Keratinocyte (primary cell): ENCODE measurements at regions not wholly inside any gene's neighbourhood (a gene's known extent, or its start where the extent isn't known, plus 50 kb on each side); places are given as distances from the start of the nearest gene placed in this dataset.

ENCODE experiments used
- DNase-seq: peaks from one replicate; pipeline ENCODE4 v3.0.0-alpha.2; 2011; ENCODE audit warnings: low read depth, missing footprints, low spot score
- FAIRE-seq: peaks from 2 replicates; lab custom pipeline; 2011; peaks lifted over from hg19 to GRCh38; lab: Jason Lieb, UNC
- H2AFZ ChIP-seq: 2 replicates; pipeline ENCODE4 v1.6.0; 2012; ENCODE audit warnings: low read length, control low read depth, inconsistent platforms; ENCODE audit not compliant: control insufficient read depth
- H3K27ac ChIP-seq: 2 replicates; pipeline ENCODE4 v1.5.1; 2011; ENCODE audit warnings: low read length; ENCODE audit not compliant: control insufficient read depth, insufficient read depth
- H3K27me3 ChIP-seq: 3 replicates; pipeline ENCODE4 v1.6.0; 2011; ENCODE audit warnings: low read length; ENCODE audit not compliant: control insufficient read depth, insufficient read depth; ENCODE audit errors: extremely low read depth
- H3K36me3 ChIP-seq, 2 experiments: 2 replicates in 1 of 2; 3 replicates in 1 of 2; pipeline ENCODE4 v1.5.1; 2011; ENCODE audit warnings: low read length in 2 of 2, mild to moderate bottlenecking in 1 of 2; ENCODE audit not compliant: control insufficient read depth in 2 of 2, insufficient read depth in 2 of 2; ENCODE audit errors: extremely low read depth in 1 of 2
- H3K4me1 ChIP-seq: 3 replicates; pipeline ENCODE4 v1.5.1; 2011; ENCODE audit warnings: low read length; ENCODE audit not compliant: control insufficient read depth, insufficient read depth; ENCODE audit errors: extremely low read depth
- H3K4me2 ChIP-seq: 3 replicates; pipeline ENCODE4 v1.6.0; 2011; ENCODE audit warnings: low read depth, low read length; ENCODE audit not compliant: control insufficient read depth, insufficient read depth; ENCODE audit errors: extremely low read depth
- H3K4me3 ChIP-seq, 3 experiments: fragments of 200-600 bp in 1 of 3; sonication (generic) in 1 of 3; 2 replicates in 2 of 3; 3 replicates in 1 of 3; pipeline ENCODE4 v1.5.1; 2011 to 2016; ENCODE audit warnings: low read length in 3 of 3, mild to moderate bottlenecking in 3 of 3, control low read depth in 2 of 3, inconsistent platforms in 1 of 3, low read depth in 1 of 3, mixed read lengths in 1 of 3, mixed run types in 1 of 3, moderate library complexity in 1 of 3; ENCODE audit not compliant: control insufficient read depth in 2 of 3, insufficient read depth in 2 of 3; ENCODE audit errors: extremely low read depth in 1 of 3
- H3K79me2 ChIP-seq: 2 replicates; pipeline ENCODE4 v1.6.0; 2012; ENCODE audit warnings: low read length; ENCODE audit not compliant: control insufficient read depth, insufficient read depth
- H3K9ac ChIP-seq: 3 replicates; pipeline ENCODE4 v1.6.0; 2011; ENCODE audit warnings: low read length; ENCODE audit not compliant: control insufficient read depth, insufficient read depth; ENCODE audit errors: extremely low read depth
- H3K9me1 ChIP-seq: 3 replicates; pipeline ENCODE4 v1.6.0; 2011; ENCODE audit warnings: low read length; ENCODE audit not compliant: control insufficient read depth, insufficient read depth; ENCODE audit errors: extremely low read depth
- H3K9me3 ChIP-seq: 2 replicates; pipeline ENCODE4 v1.5.1; 2012; ENCODE audit warnings: low read depth, low read length; ENCODE audit not compliant: control insufficient read depth
- H4K20me1 ChIP-seq: 3 replicates; pipeline ENCODE4 v1.6.0; 2011; ENCODE audit warnings: low read length; ENCODE audit not compliant: control insufficient read depth, insufficient read depth; ENCODE audit errors: extremely low read depth
- CTCF ChIP-seq, 3 experiments: IDR thresholded peaks in 1 of 3; conservative IDR thresholded peaks in 1 of 3; optimal IDR thresholded peaks in 1 of 3; 2 replicates in 2 of 3; 3 replicates in 1 of 3; pipeline versions ENCODE3 to v1.5.1; 2011; ENCODE audit warnings: low read length in 3 of 3, mild to moderate bottlenecking in 3 of 3, moderate library complexity in 2 of 3, control low read depth in 1 of 3, inconsistent platforms in 1 of 3; ENCODE audit not compliant: insufficient read depth in 2 of 3; ENCODE audit errors: extremely low read depth in 1 of 3
- EZH2 ChIP-seq: IDR thresholded peaks from one replicate; pipeline ENCODE4 v1.6.1; 2012; ENCODE audit warnings: inconsistent platforms, mild to moderate bottlenecking, low read length, moderate library complexity
- dilution Hi-C: fragments of 300-500 bp; cut with MboI; formaldehyde crosslinking; loops from one replicate; pipeline ENCODE4 v1.7.0; 2020; ENCODE audit warnings: low sequenced_read_pairs; ENCODE audit not compliant: extremely low pct_ligation_motif_present

DNA sequence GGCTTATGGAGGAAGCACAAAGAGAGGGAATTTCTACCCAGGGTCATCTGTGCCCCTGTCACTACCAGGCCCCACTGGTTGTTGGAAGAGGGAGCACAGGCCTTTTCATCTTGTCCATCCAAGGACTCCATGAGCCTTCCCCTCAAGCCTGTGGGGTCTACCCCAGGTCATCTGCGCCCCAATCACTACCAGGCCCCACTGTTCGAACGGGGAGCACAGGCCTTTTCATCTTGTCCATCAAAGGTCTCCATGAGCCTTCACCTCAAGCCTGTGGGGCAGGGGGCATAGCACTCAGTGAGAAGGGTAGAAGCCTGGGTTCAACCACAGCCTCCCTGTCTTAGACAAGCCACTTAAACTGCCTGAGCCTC lies 101.5 kb upstream of the CDH5 start:
- TF ChIP-seq CTCF (optimal IDR thresholded peaks at IDR 0.05 in 1 of 3, IDR thresholded peaks at IDR 0.05 in 1 of 3, conservative IDR thresholded peaks at IDR 0.05 in 1 of 3; ENCODE audit: extremely low read depth in 1 of 3, insufficient read depth in 2 of 3, low read length in 3 of 3) (no peak), EZH2 (no peak)
- FAIRE-seq (no peak), DNase-seq (no peak)
- H2AFZ ChIP-seq = no peak overlapping the region
- H3K4me3 ChIP-seq = no peak overlapping the region
- H3K9ac ChIP-seq = no peak overlapping the region
- dilution Hi-C loops = no loop called here
- H3K9me1 ChIP-seq = no peaks in the 10 kb centered on the region
- no peaks in the 10 kb centered on the region for H3K79me2 ChIP-seq
- no peaks in the 10 kb centered on the region for H4K20me1 ChIP-seq
- H3K27me3 ChIP-seq = no peaks in the 10 kb centered on the region
- H3K27ac ChIP-seq = no peak overlapping the region
- H3K4me2 ChIP-seq = no peak overlapping the region
- H3K36me3 ChIP-seq = no peaks in the 10 kb centered on the region
- H3K9me3 ChIP-seq = no peaks in the 10 kb centered on the region
- no peaks in the 10 kb centered on the region for H3K4me1 ChIP-seq

- Histone ChIP-seq H4K20me1 (no peaks in the 10 kb centered on the region), H3K4me2 (no peak overlapping the region), H3K36me3 (no peaks in the 10 kb centered on the region), H3K9ac (no peak overlapping the region), H3K27ac (no peak overlapping the region), H3K79me2 (no peaks in the 10 kb centered on the region), H3K4me3 (no peak overlapping the region), H3K9me3 (no peaks in the 10 kb centered on the region), H3K4me1 (no peaks in the 10 kb centered on the region), H3K9me1 (no peaks in the 10 kb centered on the region), H3K27me3 (no peaks in the 10 kb centered on the region), H2AFZ (no peak overlapping the region)
- FAIRE-seq = no peak
- no peak for DNase-seq
- dilution Hi-C loops = no loop called here
- no peak for TF ChIP-seq EZH2
- no peak for TF ChIP-seq CTCF (optimal IDR thresholded peaks at IDR 0.05 in 1 of 3, IDR thresholded peaks at IDR 0.05 in 1 of 3, conservative IDR thresholded peaks at IDR 0.05 in 1 of 3; ENCODE audit: extremely low read depth in 1 of 3, insufficient read depth in 2 of 3, low read length in 3 of 3)
Measured at GRCh38 chr16:66264311-66265047, 102.0 kb upstream of the CDH5 start.
